Raji (cell line): ENCODE measurements at regions not wholly inside any gene's neighbourhood (a gene's known extent, or its start where the extent isn't known, plus 50 kb on each side); places are given as distances from the start of the nearest gene placed in this dataset.

Experiments used
- POLR2A ChIP-seq: IDR thresholded peaks from 2 replicates; pipeline ENCODE4 v1.6.1; 2011; ENCODE audit warnings: low read depth, low read length, control low read depth; ENCODE audit not compliant: insufficient read depth

DNA sequence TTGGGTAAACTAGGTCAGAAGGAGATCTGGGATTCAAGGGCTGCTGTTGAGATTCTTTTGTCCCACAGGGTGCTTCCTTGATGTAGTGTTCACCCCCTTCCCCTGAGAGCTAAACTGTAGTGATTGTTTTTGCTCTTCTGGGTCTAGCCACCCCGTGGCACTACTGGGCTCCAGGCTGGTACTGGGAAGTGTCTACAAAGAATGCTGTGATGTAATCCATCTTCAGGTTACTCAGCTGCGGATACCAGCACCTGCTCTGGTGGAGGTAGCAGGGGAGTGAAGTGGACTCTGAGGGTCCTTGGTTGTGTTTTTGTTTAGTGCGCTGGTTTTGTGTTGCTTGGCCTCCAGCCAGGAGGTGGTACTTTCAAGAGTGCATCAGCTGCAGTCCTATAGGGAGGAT is 365.5 kb downstream of the ZNF674 start:
- TF ChIP-seq POLR2A: no peak

DNA sequence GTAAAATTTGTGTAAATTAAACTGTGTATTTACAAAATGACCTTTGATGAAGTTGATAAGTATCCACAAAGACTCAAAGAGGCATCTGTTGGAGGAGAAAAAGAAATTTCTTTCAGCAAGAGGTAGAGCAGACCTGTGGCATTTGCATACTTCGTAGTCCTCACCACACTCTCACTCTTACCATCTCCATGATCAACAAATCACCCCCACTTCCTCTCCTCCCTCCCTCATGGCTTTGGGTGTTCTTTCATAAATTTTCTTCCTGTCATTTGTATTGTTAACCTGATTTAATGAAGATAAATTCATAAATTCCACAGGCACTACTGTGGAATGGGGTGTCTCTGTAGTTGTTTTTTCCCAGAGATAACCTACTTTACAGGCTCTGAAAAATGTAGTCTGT is 366.5 kb downstream of the ZNF674 start:
- TF ChIP-seq POLR2A: no peak

DNA sequence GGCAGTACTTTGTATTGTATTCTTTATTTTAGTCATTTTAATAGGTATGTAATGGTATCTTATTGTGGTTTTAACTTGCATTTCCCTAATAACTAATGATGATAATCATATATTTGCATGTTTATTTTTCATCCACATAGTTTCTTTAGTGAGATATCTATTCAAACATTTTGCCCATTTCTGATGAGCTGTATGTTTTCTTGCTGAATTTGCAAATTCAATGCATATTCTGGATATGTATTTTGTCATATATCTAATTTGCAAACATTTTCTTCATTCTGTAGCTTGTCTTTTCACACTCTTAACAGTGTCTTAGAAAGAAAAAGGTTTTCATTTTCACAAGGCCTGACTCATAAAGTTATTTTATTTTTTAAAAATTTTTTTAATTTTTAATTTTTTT is 372.1 kb downstream of the ZNF674 start:
- no peak for TF ChIP-seq POLR2A

DNA sequence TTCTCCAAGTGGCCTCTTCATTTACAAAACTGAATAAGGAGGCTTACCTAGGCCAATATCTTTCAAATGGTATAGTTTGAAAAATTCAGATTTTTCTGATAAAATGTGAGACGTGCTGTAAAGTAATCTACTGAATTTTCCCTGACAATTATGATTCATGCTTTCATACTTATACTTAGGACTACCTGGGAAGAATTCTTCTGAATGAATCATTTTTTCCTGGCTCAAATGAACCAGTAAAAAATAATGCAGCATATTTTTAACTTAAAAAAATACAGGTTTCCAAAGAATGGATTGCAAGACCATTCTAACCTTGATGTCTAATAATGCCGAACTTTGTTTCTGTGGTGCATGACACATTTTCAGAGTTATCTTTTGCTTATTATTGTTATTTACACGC is 375.4 kb downstream of the ZNF674 start:
- no peak for TF ChIP-seq POLR2A

DNA sequence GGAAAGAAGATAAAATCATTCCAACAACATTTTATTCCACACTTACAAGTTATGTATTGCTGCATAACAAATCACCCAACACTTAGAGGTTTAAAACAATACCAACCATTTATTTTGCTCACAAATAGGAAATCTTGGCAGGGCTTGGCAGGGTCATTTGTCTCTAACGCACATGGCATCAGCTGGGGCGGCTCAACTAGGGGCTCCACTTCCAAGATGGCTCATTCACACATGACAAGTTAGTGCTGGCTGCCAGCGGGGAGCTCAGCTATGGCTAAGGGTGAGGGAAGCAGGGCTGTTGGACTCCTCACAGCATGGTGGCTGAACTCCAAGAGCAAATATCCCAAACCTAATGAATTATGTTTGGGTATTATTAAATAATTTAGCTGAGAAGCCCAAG is 377.0 kb downstream of the ZNF674 start:
- TF ChIP-seq POLR2A: no peak

DNA sequence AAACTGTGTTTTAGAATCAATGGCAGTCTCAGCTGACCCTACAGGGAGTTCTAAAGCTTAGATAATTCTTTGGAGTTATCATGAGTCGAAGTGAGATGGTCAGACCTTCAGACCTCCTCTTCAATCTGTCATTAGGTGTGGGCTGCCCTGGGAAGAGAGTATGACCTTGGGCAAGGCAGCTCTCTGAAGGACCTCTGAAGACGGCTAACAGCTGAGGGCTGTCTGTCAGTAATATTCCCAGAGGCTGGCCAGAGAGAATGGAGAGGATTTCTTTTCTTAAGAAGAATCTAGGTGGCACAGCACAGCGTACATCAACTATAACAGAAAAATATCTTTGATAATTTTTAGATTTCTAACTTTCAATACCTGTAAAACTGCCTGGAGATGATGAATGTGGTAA is 379.4 kb downstream of the ZNF674 start:
- TF ChIP-seq POLR2A: no peak

DNA sequence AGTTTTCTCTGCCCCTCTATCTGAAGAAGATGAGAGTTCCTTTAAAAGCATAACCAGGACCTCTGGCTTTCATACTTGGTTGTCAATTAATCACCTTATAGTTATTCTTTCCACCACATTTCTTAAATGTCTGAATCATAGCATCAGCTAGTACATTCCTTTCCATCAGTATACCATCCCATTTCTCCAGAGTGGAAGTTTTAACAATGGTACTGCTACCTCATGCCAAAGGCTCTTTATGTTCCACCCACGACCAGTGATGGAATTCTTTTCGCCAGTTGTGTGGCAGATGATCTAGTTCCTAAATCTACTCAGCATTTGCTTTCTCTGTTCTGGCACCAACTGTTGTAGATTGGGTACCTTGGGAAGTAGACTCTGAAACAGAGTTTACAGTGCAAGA is 379.8 kb downstream of the ZNF674 start:
- TF ChIP-seq POLR2A: no peak

DNA sequence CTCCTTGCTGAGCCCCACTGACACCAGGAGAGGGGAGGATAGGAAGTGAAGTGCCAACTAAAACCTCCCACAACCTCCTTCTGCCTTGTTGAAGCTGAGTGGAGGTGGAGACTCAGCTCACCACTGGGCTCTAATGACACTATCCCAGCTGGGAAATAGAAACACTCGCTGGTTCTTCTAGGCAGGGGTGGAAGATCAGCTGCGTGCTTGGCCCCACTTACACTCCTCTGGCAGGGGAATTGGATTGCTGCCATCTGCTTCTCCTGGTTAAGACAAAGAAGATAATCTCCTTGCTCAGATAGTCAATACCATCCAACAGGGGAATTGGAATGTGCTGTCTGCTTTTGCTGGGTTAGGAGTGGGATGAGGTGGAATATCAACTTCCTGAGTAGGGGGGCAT is 392.5 kb downstream of the ZNF674 start:
- TF ChIP-seq POLR2A: no peak

DNA sequence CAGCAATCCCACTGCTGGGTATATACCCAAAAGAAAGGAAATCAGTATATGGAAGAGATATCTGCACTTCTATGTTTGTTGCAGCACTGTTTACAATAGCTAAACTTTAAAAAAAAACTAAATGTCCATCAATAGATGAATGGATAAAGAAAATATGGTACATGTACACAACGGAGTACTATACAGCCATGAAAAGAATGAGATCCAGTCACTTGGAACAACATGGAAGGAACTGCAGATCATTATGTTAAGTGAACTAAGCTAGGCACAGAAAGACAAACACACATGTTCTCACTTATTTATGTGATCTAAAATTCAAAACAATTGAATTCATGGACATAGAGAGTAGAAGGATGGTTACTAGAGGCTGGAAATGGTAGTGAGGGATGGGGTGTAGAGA is 400.7 kb downstream of the ZNF674 start:
- no peak for TF ChIP-seq POLR2A

DNA sequence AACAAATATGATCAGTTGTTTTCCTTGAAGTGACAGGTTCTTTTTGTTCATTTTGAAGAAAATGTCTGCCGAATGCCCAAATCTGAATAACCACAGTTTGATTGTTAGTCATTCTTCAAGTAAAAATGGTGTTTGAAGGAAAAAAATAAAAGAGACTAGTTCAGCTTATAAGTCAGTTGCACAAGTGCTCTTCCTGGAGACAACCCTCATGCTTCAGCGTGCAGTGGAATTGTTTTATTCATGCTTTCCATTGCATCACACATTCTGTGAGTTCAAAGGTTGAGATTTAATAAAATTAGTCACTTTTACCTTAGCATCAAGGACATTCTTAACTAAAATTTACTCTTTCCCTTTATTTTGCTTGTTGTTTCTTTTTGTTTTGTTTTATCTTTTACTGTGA is 404.9 kb downstream of the ZNF674 start:
- no peak for TF ChIP-seq POLR2A

DNA sequence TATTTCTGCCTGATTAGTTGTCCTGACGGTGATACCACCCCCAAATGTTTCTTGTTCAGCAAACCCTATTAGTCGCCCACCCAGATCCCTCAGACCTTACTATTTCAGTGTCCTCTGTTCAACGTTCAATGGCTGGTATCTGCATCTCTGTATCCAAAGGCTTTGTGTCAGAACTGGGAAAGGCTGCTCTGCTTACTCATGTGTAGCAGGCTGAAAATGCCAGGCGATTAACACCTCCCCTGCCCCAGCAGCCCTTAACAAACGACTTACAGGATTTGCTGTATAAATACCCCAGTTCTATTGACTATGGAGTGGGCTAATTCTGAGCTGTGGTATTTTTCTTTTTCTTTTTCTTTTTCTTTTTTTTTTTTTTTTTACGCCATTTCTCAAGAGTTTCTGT is 415.0 kb downstream of the ZNF674 start:
- TF ChIP-seq POLR2A: no peak

DNA sequence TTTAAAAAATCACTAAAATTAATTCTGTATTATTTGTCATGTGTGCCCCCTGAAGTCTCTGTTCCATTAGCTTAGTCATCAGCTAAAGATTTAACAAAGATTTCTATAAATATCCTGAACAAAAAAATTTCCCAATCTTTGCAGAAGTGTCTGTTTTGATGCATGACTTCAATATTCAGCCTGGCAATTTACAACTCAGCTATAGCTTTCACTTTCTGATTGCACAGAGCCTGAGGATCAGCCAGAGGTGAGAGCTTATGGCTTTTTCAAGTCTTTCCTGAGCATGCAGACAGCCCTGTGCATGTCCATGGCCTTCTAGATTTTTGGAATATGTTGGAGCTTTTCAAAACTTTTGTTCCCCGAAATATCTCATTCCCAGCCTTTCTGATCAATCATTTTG is 420.1 kb downstream of the ZNF674 start:
- no peak for TF ChIP-seq POLR2A

DNA sequence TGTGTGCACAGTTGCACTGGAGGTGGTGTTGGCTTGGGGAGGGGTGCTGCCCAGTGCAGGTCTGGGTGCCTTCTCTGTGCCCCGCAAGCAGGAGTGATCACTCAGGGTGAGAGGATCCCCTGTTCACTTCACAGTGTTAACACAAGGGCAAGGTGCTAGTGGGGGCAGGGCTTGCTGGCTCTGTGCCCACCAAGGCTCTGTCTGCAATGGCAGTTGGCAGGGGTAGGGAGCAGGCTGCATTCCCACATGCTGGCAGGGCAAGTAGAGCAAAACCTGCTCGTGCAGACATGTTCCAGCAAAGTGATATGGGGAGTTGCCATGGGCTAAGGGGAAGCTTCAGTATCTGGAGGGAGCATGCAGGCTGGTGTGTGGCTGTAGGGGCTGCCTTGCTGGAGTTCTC is 428.0 kb downstream of the ZNF674 start:
- TF ChIP-seq POLR2A: no peak

DNA sequence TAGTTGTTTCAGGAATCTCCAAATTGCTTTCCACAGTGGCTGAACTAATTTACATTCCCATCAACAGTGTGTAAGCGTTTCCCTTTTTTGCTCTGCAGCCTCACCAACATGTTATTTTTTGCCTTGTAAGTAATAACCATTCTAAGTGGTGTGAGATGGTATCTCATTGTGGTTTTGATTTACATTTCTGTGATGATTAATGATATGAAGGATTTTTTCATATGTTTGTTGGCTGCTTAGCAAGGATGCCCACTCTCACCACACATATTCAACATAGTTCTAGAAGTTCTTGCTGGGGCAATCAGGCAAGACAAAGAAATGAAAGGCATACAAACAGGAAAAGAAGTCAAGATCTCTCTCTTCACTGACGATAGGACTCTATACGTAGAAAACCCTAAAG is 472.4 kb downstream of the ZNF674 start:
- no peak for TF ChIP-seq POLR2A

DNA sequence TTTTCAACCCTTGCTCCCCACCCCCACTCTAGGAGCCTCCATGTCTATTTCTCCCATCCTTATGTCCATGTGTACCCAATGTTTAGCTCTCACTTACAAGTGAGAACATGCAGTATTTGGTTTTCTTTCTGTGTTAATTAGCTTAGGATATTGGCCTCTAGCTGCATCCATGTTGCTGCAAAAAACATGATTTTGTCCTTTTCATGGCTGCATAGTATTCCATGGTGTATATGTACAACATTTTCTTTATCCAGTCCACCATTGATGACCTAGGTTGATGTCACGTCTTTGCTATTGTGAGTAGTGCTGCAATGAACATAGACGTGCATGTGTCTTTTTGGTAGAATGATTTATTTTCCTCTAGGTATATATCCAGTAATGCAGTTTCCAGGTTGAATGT is 472.8 kb downstream of the ZNF674 start:
- no peak for TF ChIP-seq POLR2A

DNA sequence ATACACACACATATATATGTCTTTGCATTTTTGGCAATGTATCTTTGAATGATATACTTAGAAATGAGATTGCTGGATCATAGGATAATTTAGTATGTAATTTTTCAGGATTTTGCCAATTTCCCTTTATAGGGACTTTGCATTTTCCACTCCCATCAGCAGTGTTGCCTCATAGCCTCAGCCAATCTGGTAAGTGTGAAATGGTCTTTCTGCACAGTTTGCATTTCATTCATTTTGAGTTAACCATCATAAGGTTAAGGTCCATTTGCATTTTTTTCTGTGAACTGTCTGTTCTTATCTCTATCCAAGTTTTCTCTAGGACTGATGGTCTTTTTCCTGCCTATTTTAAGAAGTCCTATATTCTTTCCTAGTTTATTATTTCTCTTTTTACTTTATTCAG is 474.8 kb downstream of the ZNF674 start:
- TF ChIP-seq POLR2A: no peak

DNA sequence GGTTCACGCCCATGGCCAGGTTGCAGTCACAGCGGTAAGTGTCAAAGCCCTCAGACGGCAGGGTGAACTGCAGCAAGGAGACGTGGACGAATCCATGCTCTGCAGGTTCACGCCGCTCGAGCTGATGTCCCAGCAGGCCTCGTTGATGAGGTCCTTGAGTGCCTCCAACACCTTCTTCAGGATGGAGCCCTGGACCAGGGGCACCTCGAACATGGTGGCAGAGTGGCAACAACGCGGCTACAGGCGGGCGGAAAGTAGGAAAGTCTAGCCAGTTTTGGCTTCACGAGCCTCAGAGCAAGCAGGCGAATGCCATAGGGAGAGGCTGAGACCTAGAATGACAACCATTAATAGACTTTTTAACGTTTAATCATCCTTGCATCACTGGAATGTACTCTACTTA is 485.9 kb downstream of the ZNF674 start:
- no peak for TF ChIP-seq POLR2A

DNA sequence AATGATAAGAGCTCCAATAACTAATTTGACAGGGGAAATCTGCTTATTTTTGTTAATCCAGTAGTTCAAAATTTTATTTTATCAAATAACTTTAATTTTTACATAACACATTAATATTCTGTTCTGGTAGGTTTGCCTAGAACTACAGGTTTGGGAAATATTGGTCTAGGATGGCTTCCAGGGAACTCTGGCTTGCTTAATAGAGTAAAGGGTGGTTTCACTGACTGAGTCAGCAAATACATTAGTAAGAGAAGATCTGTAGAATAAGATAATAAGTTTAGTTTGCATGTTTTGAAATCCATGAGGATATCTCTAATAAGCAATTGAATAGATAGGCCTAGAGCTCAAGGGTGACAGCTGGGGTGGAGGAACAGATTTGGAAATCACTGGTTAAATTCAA is 500.7 kb downstream of the ZNF674 start:
- TF ChIP-seq POLR2A: no peak
